HCT116 (cell line): ENCODE measurements at regions not wholly inside any gene's neighbourhood (a gene's known extent, or its start where the extent isn't known, plus 50 kb on each side); places are given as distances from the start of the nearest gene placed in this dataset.

Experiments
- EGR1 ChIP-seq: IDR thresholded peaks from 2 replicates; pipeline ENCODE4 v1.6.1; 2012; ENCODE audit warnings: low read depth
- POLR2A ChIP-seq: IDR thresholded peaks from 2 replicates; pipeline ENCODE4 v1.7.0; 2011; ENCODE audit warnings: borderline replicate concordance; ENCODE audit not compliant: insufficient read depth, insufficient read length; ENCODE audit errors: extremely low read depth

DNA sequence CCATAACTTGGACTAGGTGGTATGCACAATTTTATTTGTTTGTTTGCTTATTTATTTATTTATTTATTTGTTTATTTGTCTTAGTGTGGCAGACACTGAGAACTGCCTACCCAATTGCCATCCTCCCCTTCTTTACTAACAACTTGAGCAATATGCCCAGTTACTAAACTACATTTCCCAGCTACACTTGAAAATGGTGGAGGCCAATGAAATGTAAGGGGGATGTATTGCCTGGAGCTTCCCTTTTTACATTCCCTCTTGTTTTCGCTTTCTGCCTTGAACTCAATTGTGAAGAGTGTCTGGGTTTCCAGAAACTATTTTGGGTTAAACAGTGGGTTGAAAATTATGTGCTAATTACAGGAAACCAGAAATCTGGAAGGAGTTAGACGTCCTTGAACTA is 152.7 kb upstream of the FKBP1C start:
- TF ChIP-seq POLR2A (no peak), EGR1 (no peak)
